NCI-H1930 (cell line): ENCODE measurements at regions not wholly inside any gene's neighbourhood (a gene's known extent, or its start where the extent isn't known, plus 50 kb on each side); places are given as distances from the start of the nearest gene placed in this dataset.

Source experiments
- DNase-seq, 2 experiments: peaks; one replicate each; lab custom pipeline; 2025; lab: John Stamatoyannopoulos, UW

GRCh38 chr5:39896104-39896503, 471.3 kb upstream of the DAB2 start:
- DNase-seq = no peak

DNA sequence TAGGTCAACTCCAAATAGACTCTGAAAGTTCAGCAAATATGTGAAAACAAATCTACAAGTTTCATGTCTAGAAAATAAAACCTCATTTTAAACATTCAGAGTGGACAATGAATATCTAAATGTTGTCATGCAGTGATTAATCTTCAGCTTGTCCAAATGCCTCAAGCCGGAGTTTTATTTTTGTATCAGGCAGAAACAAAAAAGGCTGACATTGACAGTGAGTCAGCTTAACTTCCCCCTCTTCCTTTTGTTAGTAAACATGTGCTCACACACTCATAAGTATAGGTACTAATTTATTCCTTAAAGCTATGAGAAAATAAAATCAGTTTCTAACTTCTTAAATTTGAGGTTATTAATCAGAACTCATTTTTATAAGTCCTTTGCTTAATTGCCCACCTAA, 467.9 kb upstream of the DAB2 start:
- no peak for DNase-seq

DNA sequence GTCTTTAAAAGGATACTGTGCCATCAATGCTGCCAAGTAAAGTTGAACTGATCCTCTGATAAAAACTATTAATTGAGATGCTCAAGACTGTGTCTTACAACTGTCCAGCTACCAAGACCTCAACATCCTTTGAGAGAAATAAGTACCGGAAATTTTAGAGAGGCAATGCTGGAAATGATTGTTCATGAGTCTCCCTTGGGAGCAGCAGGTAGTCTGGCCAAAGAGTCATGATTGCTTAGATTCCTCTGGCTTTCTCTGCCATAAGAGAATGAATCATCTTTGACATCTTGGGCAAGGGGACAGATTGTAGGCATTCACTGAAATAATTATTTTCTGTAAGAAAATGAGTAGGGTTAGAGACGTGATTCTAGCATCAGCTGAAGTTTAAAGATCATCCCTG, 466.6 kb upstream of the DAB2 start:
- no peak for DNase-seq

DNA sequence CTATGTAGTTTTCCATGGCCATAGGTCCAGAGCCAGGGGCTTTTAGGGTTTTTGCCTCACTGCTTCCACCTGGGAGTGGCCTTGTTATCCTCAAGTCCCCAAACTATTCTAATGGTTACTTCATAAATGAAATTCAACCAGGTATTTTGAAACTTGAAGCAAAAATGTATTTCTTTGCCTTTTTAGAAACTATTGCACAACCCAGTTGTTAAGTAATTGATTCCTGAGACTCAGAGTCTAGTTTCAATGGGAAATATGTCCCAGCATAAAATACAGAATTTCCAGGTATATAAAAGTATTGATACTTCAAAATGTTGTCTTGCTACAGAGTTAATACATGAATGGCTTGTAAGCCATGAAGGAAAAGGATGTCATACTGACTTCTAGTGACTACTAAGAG, 456.2 kb upstream of the DAB2 start:
- DNase-seq = no peak

DNA sequence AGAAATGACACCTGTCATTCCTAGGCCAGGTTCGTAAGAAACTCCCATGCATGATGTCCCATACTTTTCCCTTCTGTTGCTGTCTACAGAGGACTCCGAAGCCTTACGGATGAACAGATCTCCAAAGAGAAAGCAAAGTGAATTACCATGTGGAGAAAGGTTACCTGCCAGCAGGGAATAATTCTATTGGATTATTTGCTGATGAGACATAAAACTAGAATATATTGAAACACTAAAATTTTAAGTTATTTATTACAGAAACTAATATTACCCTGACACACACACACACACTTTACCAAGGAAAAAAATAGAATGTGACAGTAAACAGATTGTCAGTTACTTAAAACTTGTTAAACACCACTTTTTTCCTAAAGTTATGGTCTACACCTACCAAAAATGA, 452.7 kb upstream of the DAB2 start:
- DNase-seq = no peak

GRCh38 chr5:39876146-39876545, 451.4 kb upstream of the DAB2 start:
- no peak for DNase-seq

DNA sequence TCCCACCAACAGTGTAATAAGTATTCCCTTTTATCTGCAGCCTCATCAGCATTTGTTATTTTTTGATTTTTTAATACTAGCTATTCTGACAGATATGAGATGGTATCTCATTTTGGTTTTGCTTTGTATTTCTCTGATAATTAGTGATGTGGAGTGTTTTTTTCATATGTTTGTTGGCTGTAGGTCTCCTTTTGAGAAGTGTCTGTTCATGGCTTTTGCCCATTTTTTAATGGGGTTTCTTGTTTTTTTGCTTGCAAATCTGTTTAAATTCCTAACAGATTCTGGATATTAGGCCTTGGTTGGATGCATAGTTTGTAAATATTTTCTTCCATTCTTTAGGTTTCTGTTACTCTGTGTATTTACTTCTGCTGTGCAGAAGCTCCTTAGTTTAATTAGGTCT, 445.4 kb upstream of the DAB2 start:
- no peak for DNase-seq

GRCh38 chr5:39869396-39869795, 444.6 kb upstream of the DAB2 start:
- no peak for DNase-seq

- no peak for DNase-seq
Measured at GRCh38 chr5:39867923-39868322, 443.1 kb upstream of the DAB2 start.

DNA sequence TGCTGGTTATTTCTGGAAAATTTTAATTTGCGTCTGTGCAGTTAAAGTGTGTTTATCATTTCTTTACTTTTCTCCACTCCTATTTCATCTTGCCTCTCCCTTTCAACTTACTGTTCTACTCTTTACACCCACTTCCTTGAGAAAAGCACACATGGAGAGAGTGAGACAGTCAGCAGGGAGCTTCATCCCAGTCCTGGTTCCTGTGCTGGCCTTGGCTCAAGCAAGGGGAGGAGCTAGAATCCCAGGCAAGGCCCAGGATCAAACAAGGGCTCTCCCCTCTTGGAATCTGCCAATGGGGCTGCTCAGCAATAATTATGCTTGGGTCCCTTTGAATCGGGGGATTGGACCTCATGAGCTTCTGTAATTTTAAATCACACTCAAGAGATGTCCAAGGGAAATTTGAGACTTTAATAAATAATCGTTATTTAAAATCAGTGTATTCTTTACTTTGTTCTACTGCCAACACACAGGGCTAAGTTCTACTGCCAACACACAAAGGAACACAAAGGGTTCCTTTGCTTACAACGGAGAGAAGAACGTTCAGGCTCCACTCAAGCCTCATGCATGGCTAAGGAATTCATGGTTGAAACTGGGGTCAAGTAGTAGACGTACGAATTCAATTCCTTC, 439.3 kb upstream of the DAB2 start:
- DNase-seq = no peak

DNA sequence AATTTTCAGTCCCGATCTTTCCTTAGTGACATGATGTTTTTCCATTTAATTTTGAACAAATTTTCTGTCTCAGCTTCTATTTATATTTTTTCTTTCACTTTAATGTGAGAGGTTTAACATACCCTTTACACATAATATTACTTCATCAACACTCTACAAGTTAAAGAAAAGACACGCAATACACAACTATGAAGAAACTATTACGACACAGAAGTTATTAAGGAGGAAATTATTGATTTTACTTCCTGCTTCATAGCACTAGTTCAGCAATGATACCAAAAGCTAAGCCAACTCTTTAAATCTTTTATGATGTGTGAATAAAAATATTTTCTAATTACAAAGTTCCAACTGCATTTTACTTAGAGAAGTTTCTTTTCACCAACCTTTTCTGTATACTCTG, 432.3 kb upstream of the DAB2 start:
- no peak for DNase-seq

GRCh38 chr5:39854771-39855410, 430.1 kb upstream of the DAB2 start:
- no peak for DNase-seq

- no peak for DNase-seq
Measured at GRCh38 chr5:39850291-39850690, 425.5 kb upstream of the DAB2 start.

DNA sequence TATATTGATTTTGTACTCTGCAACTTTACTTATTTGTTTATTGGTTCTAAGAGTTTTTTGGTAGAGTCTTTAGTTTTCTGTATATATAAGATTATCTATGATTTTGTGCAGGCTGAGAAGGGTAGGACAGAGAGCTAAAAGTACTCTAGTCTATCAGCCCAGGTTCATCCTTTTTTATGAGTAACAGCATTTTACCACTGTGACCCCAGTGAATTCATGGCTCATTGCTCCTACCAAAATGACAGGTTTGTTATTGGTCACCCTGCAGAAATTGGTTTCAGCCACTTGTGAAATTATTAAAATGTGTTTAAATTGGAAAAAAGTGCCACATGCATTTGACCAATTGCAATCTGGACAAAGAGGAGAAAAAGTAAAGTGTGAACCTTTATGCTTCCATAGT, 421.4 kb upstream of the DAB2 start:
- DNase-seq = no peak

DNA sequence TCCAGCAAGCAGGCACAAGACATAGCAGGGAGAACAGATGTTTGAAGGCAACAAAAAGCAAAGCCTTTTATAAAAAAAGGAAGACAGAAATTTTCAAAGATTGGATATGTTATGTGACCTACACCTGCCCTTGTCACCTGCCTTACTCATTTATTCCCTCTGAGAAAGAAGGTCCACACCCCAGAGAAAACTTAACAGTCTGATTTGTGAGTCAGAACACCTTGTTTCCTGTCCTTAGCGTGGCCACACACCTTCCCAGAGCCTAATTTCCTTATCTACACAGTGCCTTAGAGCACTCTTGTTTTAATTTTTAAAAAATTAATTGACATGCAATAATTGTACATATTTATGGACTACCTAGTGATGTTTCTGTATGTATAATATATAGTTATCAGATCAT, 419.0 kb upstream of the DAB2 start:
- no peak for DNase-seq

DNA sequence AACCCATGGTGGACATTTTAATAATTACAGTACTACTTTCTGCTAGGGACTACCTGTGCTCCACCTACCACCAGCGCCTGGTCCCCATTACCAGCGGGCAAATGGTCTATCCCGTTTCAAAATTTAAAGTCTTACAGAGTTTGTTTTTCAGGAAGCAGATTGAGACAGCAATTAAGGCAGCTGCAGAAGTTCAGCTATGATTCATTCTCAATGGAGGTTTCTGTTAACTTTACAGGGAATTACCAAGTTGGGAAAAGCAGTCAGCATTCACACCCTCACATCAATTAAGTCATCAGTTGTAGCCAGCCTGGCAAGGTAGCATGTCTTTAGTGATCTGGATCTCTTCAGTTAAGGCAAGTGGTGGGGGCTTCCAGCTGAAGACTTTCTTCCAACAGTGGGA, 410.6 kb upstream of the DAB2 start:
- no peak for DNase-seq

DNA sequence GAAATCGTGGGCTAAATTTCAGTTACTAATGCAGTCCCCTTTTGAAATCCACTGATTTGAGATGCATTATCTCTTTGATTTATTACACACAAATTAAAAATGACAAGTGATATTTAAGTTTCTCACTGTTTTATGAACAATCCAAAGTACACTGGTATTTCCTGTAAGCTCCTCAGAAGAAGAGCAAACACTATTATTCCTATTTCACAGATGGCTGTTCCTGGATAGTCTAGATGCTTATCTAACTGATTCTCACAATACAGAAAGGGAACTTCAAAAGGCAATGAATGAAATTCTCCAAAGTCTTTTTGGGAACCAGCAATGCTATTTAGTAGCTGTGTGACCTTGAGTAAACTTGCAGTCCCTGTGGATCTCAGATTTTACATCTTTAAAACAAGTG, 404.7 kb upstream of the DAB2 start:
- DNase-seq = no peak

- DNase-seq = no peak
Measured at GRCh38 chr5:39826051-39826450, 401.3 kb upstream of the DAB2 start.

GRCh38 chr5:39825301-39825700, 400.5 kb upstream of the DAB2 start:
- no peak for DNase-seq

DNA sequence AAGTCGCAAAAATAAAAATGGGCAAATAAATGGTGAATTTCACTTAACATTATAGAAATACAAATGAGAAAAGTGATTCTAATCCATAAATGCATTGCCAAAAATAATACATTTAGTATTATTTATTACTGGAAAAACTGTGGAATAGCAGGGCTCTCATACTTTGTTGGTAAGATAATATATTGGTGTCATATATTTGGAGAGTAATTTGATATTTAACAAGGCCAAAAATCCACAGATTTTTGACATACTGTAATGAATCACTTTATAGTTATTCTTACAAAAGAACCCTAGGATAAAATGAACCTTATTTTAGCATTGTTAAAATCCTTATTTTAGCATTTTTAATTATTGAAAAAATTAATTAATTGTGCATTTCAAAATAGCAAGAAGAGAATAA, 397.2 kb upstream of the DAB2 start:
- DNase-seq = no peak

GRCh38 chr5:39816866-39817265, 392.1 kb upstream of the DAB2 start:
- no peak for DNase-seq

DNA sequence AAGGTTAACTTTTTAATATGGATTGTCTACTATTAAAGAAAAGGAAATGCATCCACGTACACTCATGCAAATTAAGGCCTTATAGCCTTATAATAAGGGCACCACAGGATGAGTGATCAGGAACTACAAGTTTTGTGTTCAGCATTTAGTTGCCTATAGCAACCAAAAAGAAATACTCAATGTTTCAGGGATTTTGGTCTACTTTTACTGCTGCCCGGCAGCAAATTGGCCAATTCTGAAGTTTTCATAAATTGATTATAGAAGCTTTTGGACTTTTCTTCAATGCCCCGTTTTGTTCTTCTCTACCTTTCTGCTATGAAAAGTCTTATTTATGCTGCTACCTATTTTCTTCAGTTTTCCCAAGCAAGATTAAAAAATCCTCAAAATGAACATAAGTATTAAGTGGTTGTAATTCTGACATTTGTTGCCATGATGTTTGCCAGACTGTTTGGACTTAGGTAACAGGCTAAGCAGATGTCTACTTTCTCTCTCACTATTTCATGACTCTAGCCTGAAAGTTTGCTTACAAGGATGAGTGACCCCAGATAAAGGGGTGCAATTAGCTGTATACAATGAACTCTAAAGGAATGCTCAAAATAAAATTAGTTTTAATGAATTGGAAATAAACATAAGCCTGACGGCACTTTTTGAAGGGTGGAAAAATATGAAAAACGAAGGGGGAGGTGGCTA, 391.5 kb upstream of the DAB2 start:
- no peak for DNase-seq

GRCh38 chr5:39815711-39816110, 390.9 kb upstream of the DAB2 start:
- no peak for DNase-seq

DNA sequence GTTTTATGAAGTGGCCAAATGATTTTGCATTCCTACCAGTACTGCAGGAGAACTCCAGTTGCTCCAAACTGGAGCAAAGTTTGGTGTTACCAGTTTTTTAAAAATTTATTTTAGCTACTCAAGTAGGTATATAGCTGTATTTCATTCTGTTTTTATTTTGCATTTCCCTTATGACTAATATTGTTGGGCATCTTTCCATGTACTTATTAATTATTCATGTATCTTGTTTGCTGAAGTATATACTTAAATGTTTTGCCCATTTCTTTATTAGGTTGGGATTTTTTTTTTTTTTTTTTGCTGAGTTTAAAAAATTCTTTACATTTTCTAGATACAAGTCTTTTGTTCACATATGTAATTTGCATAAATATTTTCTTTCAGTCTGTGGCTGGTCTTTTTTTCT, 386.6 kb upstream of the DAB2 start:
- DNase-seq = no peak
